Heart right ventricle (tissue), 16 donors: ENCODE measurements at regions not wholly inside any gene's neighbourhood (a gene's known extent, or its start where the extent isn't known, plus 50 kb on each side); places are given as distances from the start of the nearest gene placed in this dataset.
A peak's percentile ranks its signal among the peaks of the same experiment; 100 is the strongest.

Experiments
- ATAC-seq, 8 donors: fragments of 200-7000 bp; cut with Tn5 transposase; one replicate each; pipeline ENCODE4 v1.9.1; 2020; ENCODE audit warnings: mild to moderate bottlenecking in 8 of 8, moderate library complexity in 8 of 8, moderate number of reproducible peaks in 1 of 8
- DNase-seq, 2 donors: peaks; one replicate each; pipeline ENCODE4 v3.0.0-alpha.2; 2020
- H3K27ac ChIP-seq, 10 donors: fragments of 200-600 bp; sonication (generic) in 2 of 10; one replicate each; pipeline versions ENCODE4 v1.5.0 to v1.8.0; 2020 to 2022; ENCODE audit warnings: mild to moderate bottlenecking in 3 of 10
- H3K27me3 ChIP-seq, 7 donors: fragments of 200-600 bp; one replicate each; pipeline ENCODE4 v1.8.0; 2021 to 2022; ENCODE audit warnings: mild to moderate bottlenecking in 2 of 7
- H3K36me3 ChIP-seq, 9 donors: fragments of 200-600 bp; sonication (generic) in 1 of 9; one replicate each; pipeline versions ENCODE4 v1.5.0 to v1.8.0; 2020 to 2022; ENCODE audit warnings: mild to moderate bottlenecking in 2 of 9
- H3K4me1 ChIP-seq, 9 donors: fragments of 200-600 bp; sonication (generic) in 1 of 9; one replicate each; pipeline versions ENCODE4 v1.5.0 to v1.8.0; 2020 to 2022; ENCODE audit warnings: mild to moderate bottlenecking in 4 of 9
- H3K4me3 ChIP-seq, 10 donors: fragments of 200-600 bp; sonication (generic) in 2 of 10; one replicate each; pipeline versions ENCODE4 v1.5.0 to v1.8.0; 2020 to 2022; ENCODE audit warnings: mild to moderate bottlenecking in 7 of 10, moderate library complexity in 2 of 10
- H3K9me3 ChIP-seq, 11 donors: fragments of 200-600 bp in 10 of 11; sonication (generic) in 2 of 11; one replicate each; pipeline versions ENCODE4 v1.5.0 to v1.8.0; 2013 to 2022; ENCODE audit warnings: mild to moderate bottlenecking in 2 of 11, control low read depth in 1 of 11, moderate library complexity in 1 of 11
- WGBS, 2 donors: extraction: QIAGEN DNeasy Blood & Tissue Kit; methylation state at CpG; one replicate each; pipeline ENCODE4 v1.1.7; 2013; ENCODE audit warnings: inconsistent platforms in 1 of 2; 5-methylcytosine and 5-hydroxymethylcytosine counted together
- intact Hi-C, 10 donors: fragments of 100-400 bp; cut with DNase I; formaldehyde crosslinking; loops; one replicate each; pipeline versions ENCODE4 v1.11.1 to v1.14.2; 2022
- TF ChIP-seq, protein P1 (sequence below), 9 donors: fragments of 200-600 bp; sonication (generic) in 2 of 9; IDR thresholded peaks; one replicate each; pipeline versions ENCODE4 v1.5.0 to v1.8.0; 2021 to 2022; ENCODE audit warnings: antibody characterized with exemption in 9 of 9, mild to moderate bottlenecking in 5 of 9, moderate library complexity in 1 of 9
- donor health status: Arrhythmogenic right ventricular cardiomyopathy.
- donor health status: ischemic (EF 13 %, LVEDD 7.1; RV severe dilation, severe dysfunction).
- donor health status: healthy with polysubstance abuse.
- donor health status: DM: no; HTN: yes; CAD: no.
- donor health status: DM: no; HTN: no; CAD: no.
- donor health status: ischemic (EF 25% LVEDD 6.9; RV normal size, moderate dysfunction).
- donor health status: ischemic (EF 25% LVEDD 5.7; RV mildly dilated, moderate dysfunction).
- donor health status: healthy.
- donor health status: DM: yes; HTN: yes; CAD: no.
- donor health status: Ischemic cardiomyopathy.
- donor health status: ischemic (EF 35%, LVEDD 5.7; RV mildly dilated, moderate dysfunction).
- donor health status: nonischemic (EF 11% LVEDD 7.7; RV severe dilation, severe dysfunction).
- donor health status: DM: yes; HTN: yes; CAD: no.
- donor health status: PGD.
- donor health status: ischemic (EF 29% LVEDD 5.4; RV normal size, mild dysfunction).
- donor health status: nonischemic (EF 23%, LVEDD 6.1; RV moderate dilation, normal function).

DNA sequence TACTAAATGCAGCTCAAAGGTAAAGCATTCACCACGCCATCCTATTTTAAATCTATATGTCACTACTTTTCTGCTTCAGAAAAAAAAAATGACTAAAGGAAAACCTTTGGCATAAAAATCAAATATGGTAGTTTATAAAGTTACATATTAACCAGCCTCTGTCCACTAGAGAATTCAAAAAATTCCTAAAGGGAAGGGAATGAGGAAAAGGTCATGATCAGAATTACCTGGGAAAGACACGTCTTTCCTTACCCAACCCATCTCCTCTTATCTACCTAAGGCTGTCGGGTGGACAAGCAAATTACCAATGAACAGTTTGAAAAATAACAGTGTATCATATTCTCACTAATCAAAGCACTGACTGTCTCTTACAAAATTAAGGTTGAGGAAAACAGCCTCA is 100.7 kb upstream of the TMEM106B start:
- DNase-seq (no peak), ATAC-seq (no peak)
- no peak overlapping the region for H3K4me3 ChIP-seq
- intact Hi-C loops, result no loop called here
- 84 to 88% methylated on average over 3 of the region's 3 CpGs for WGBS, 2 donors
- TF ChIP-seq, protein P1, sequence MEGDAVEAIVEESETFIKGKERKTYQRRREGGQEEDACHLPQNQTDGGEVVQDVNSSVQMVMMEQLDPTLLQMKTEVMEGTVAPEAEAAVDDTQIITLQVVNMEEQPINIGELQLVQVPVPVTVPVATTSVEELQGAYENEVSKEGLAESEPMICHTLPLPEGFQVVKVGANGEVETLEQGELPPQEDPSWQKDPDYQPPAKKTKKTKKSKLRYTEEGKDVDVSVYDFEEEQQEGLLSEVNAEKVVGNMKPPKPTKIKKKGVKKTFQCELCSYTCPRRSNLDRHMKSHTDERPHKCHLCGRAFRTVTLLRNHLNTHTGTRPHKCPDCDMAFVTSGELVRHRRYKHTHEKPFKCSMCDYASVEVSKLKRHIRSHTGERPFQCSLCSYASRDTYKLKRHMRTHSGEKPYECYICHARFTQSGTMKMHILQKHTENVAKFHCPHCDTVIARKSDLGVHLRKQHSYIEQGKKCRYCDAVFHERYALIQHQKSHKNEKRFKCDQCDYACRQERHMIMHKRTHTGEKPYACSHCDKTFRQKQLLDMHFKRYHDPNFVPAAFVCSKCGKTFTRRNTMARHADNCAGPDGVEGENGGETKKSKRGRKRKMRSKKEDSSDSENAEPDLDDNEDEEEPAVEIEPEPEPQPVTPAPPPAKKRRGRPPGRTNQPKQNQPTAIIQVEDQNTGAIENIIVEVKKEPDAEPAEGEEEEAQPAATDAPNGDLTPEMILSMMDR (IDR thresholded peaks at IDR 0.05), result no peak
- no peak overlapping the region for H3K27ac ChIP-seq
- H3K9me3 ChIP-seq, result no peaks in the 10 kb centered on the region
- no peaks in the 10 kb centered on the region for H3K36me3 ChIP-seq
- H3K4me1 ChIP-seq, result peaks cover 0 to 9% (median 0%) of the 10 kb centered on the region in 9 donors
- H3K27me3 ChIP-seq, result peaks cover 0 to 39% (median 26%) of the 10 kb centered on the region in 7 donors

DNA sequence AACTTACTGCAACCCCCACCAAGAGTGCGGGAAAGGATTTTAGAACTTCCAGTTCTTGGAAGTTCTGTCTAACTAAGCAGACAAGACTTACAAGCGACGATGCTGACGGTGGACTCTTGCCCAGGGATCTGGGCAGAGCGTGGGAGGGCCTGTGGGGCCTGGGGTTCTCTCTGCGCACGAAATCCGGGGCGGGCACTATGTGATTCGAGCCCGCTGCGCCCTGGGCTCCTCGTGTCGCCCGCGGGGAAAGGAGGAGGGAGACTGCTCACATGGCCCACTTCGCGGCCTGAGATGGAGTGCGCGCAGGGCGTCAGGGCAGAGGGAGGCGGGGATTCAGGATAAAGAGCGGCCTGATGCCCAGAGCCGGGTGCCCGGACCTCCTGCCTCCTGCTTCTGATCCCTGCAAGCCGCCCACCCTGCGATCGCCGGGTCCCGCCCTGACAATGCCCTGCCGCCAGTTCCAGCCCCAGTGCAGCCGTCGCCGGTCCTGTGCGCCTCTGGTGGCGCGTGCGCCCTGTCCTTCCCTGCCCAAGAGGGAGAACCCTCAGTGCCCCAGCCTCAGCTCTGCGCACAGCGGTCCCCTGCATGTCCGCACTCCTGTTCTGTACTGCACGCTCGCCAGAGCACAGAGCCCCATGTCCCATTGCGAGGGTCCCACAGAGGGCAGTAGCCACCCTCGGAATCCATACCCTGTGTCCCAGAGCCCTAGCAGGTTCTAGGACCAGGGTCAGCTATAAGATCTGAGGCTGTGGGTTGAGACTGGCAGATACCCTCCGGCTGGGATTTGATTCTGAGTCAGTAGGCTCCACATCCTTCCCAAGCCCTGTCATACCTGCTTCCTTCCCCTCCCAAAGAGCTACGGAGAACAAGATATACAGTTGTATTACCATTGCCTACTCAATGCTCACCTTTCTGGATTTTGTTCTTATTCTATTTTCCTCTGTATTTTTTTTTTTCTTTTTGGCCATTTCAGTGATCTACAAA is 99.4 kb upstream of the TMEM106B start:
- peaks cover 0 to 39% (median 26%) of the 10 kb centered on the region in 7 donors for H3K27me3 ChIP-seq
- ATAC-seq (no peak), DNase-seq (no peak)
- H3K27ac ChIP-seq, result no peak overlapping the region
- H3K9me3 ChIP-seq, result no peaks in the 10 kb centered on the region
- 5% methylated on average over 47 of the region's 47 CpGs for WGBS, 2 donors
- intact Hi-C loops, result no loop called here
- TF ChIP-seq, protein P1 (IDR thresholded peaks at IDR 0.05), result no peak
- peak overlapping the region in 4 of 10 donors; percentile 25 to 31 (median 29) for H3K4me3 ChIP-seq
- H3K4me1 ChIP-seq, result peaks cover 0 to 9% (median 0%) of the 10 kb centered on the region in 9 donors
- H3K36me3 ChIP-seq, result no peaks in the 10 kb centered on the region

DNA sequence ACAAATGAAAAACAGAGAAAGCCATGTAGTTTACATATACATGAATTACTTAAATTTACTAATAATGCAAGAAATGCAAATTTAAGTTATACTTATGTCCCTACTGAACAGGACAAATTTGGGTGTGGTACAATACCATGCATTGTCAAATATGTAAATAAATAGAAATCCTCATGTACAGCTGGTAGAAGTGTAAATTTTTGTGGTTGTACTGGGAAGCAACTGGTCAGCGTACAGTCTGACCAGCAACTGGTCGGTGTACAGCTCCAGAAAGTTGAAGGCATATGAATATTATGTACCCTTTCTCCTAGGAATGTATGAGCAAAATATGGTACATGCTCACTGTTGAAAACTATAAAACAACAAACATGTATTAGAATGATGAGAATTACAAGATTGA is 93.9 kb upstream of the TMEM106B start:
- intact Hi-C loops, result no loop called here
- H3K4me1 ChIP-seq, result no peaks in the 10 kb centered on the region
- 93 to 98% methylated on average over 2 of the region's 2 CpGs for WGBS, 2 donors
- no peak overlapping the region for H3K27ac ChIP-seq
- DNase-seq (no peak), ATAC-seq (no peak)
- no peaks in the 10 kb centered on the region for H3K9me3 ChIP-seq
- H3K4me3 ChIP-seq, result no peak overlapping the region
- TF ChIP-seq, protein P1 (IDR thresholded peaks at IDR 0.05), result no peak
- H3K27me3 ChIP-seq, result peaks cover 0 to 12% (median 7%) of the 10 kb centered on the region in 7 donors
- H3K36me3 ChIP-seq, result no peaks in the 10 kb centered on the region

DNA sequence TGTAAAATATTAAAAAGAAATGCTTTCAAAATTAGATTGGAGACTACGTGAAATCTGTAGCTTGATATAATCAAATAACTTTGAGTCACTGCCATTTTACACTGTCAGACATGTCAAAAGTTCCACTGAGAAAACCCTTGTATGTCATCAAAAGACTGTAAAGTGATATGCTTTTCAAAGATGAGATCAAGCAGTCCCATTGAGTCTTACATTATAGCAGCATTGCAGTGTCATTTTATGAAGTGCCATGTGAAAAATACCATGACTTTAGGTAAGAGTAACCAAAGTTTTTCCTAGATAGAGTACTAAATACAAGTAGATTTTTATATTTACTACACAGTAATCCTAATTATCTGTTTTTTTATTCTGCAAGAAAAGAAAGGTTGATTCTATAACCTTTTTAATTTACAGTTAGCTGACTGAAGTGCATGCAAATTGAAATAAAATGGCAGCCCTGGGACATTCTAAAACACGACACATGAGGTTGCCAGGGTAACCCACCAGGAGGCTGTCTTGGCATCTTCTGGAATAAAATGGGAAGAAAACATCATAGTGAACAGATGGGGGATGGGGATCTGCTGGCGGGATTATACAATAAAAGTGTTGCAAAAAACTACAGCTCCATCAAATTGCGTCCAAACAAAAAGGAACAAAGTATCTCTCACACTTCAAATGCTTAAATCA is 91.3 kb upstream of the TMEM106B start:
- intact Hi-C loops, result no loop called here
- no peak overlapping the region for H3K4me3 ChIP-seq
- H3K27me3 ChIP-seq, result peaks cover 0 to 7% (median 0%) of the 10 kb centered on the region in 7 donors
- DNase-seq (no peak), ATAC-seq (no peak)
- no peaks in the 10 kb centered on the region for H3K4me1 ChIP-seq
- H3K27ac ChIP-seq, result no peak overlapping the region
- H3K9me3 ChIP-seq, result no peaks in the 10 kb centered on the region
- WGBS, 2 donors, result 73 to 74% methylated on average over 4 of the region's 4 CpGs
- TF ChIP-seq, protein P1 (IDR thresholded peaks at IDR 0.05), result no peak
- H3K36me3 ChIP-seq, result no peaks in the 10 kb centered on the region
